GM12891 (cell line): ENCODE measurements at regions not wholly inside any gene's neighbourhood (a gene's known extent, or its start where the extent isn't known, plus 50 kb on each side); places are given as distances from the start of the nearest gene placed in this dataset.

Source experiments
- POLR2A ChIP-seq: IDR thresholded peaks from 2 replicates; pipeline ENCODE4 v1.6.1; 2011; ENCODE audit warnings: low read depth, low read length, control low read depth
- POLR2AphosphoS5 ChIP-seq: IDR thresholded peaks from 2 replicates; pipeline ENCODE4 v1.6.1; 2011; ENCODE audit warnings: low read depth, low read length, control low read depth
- SPI1 ChIP-seq: IDR thresholded peaks from 2 replicates; pipeline ENCODE4 v1.6.1; 2011; ENCODE audit warnings: low read depth, low read length, control low read depth
- TAF1 ChIP-seq: IDR thresholded peaks from 2 replicates; pipeline ENCODE4 v1.6.1; 2011; ENCODE audit warnings: low read depth, low read length, control low read depth

DNA sequence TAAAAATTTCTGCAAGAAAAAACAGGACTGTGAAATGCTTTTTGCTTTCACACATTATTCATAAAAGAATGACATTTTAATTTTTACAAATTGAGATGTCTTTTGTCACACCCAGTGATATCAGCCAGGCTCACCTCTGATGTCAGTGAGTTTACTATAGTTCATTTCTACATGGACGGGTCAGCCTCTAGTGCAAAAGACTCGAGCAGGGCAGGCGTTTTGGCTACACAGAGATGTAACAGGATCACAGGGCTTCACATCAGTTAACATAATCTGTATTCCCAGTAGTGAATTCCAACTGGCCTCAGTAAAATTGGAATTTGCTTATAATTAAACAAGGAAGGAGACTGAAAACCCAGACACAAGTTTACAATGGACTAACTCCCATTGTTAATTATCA is 275.6 kb upstream of the ZSWIM2 start:
- no peak for TF ChIP-seq POLR2A
- no peak for TF ChIP-seq POLR2AphosphoS5
- no peak for TF ChIP-seq TAF1
- TF ChIP-seq SPI1 = no peak
